Loucy (cell line): ENCODE measurements at regions not wholly inside any gene's neighbourhood (a gene's known extent, or its start where the extent isn't known, plus 50 kb on each side); places are given as distances from the start of the nearest gene placed in this dataset.

Experiments
- H2AFZ ChIP-seq: fragments of 200-600 bp; sonication (generic); 2 replicates; pipeline ENCODE4 v1.6.0; 2016; ENCODE audit warnings: antibody characterized with exemption, mild to moderate bottlenecking, low read length, moderate library complexity
- H3F3A ChIP-seq: fragments of 200-600 bp; 2 replicates; pipeline ENCODE4 v1.6.0; 2016; ENCODE audit warnings: antibody characterized with exemption, low read depth, mild to moderate bottlenecking
- H3K27me3 ChIP-seq: fragments of 200-600 bp; sonication (generic); 2 replicates; pipeline ENCODE4 v1.6.1; 2014; ENCODE audit warnings: low read length, mild to moderate bottlenecking; ENCODE audit not compliant: insufficient read depth, poor library complexity, severe bottlenecking
- H3K36me3 ChIP-seq: fragments of 200-600 bp; sonication (generic); 2 replicates; pipeline ENCODE4 v1.6.1; 2016; ENCODE audit warnings: low read length; ENCODE audit not compliant: insufficient read depth
- H3K4me1 ChIP-seq: fragments of 200-600 bp; sonication (generic); 2 replicates; pipeline ENCODE4 v1.5.1; 2014; ENCODE audit warnings: low read length, mild to moderate bottlenecking; ENCODE audit not compliant: insufficient read depth, poor library complexity, severe bottlenecking
- H3K4me2 ChIP-seq: fragments of 200-600 bp; sonication (generic); 2 replicates; pipeline ENCODE4 v1.6.0; 2014; ENCODE audit warnings: antibody characterized with exemption, low read length, low read depth, mild to moderate bottlenecking; ENCODE audit not compliant: poor library complexity, severe bottlenecking
- H3K4me3 ChIP-seq: fragments of 200-600 bp; sonication (generic); 2 replicates; pipeline ENCODE4 v1.5.1; 2014; ENCODE audit warnings: low read length, mild to moderate bottlenecking, mixed read lengths; ENCODE audit not compliant: poor library complexity, severe bottlenecking
- H3K79me2 ChIP-seq: fragments of 200-600 bp; sonication (generic); 2 replicates; pipeline ENCODE4 v1.6.1; 2014; ENCODE audit warnings: low read length; ENCODE audit not compliant: insufficient read depth
- H3K9ac ChIP-seq: fragments of 200-600 bp; sonication (generic); 2 replicates; pipeline ENCODE4 v1.6.0; 2014; ENCODE audit warnings: mild to moderate bottlenecking, low read depth, low read length, moderate library complexity; ENCODE audit not compliant: poor library complexity, severe bottlenecking
- H3K9me2 ChIP-seq: fragments of 200-600 bp; sonication (generic); replicated peaks from 2 replicates; pipeline ENCODE4 v1.6.1; 2016; ENCODE audit warnings: low read depth, low read length, mixed read lengths
- H3K9me3 ChIP-seq: fragments of 200-600 bp; sonication (generic); 2 replicates; pipeline ENCODE4 v1.6.1; 2014; ENCODE audit warnings: mild to moderate bottlenecking, antibody characterized with exemption, low read length, low read depth; ENCODE audit not compliant: insufficient read depth
- H4K20me1 ChIP-seq: fragments of 200-600 bp; sonication (generic); 2 replicates; pipeline ENCODE4 v1.6.0; 2014; ENCODE audit warnings: antibody characterized with exemption, low read length, mild to moderate bottlenecking; ENCODE audit not compliant: insufficient read depth, poor library complexity, severe bottlenecking
- EZH2phosphoT487 ChIP-seq: fragments of 200-600 bp; IDR thresholded peaks from 2 replicates; pipeline ENCODE4 v1.6.1; 2018; ENCODE audit warnings: antibody characterized with exemption, mild to moderate bottlenecking, moderate library complexity, borderline replicate concordance
- TF ChIP-seq, protein P1 (sequence below): fragments of 200-600 bp; sonication (generic); conservative IDR thresholded peaks from 2 replicates; pipeline ENCODE4 v1.5.1; 2014; ENCODE audit warnings: mild to moderate bottlenecking, antibody characterized with exemption, low read length

DNA sequence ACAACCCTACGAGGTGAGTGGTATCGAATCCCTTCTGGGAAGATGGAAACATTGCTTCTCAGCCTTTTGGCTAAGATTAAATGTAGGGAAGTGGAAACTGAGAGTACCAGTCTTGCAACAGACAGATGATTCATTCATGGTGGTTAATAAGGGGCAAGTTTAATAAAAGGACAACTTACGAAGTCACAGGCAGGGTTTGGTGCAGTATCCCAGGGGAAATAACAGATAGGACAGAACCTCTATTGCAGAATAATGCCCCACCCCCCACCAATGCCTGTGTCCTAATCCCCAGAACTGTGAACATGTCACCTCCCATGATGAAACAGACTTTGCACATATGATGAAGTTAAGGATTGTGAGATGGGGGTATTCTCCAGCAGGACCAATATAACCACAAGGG, 212.5 kb downstream of the TBX5 start:
- no peaks in the 10 kb centered on the region for H3K79me2 ChIP-seq
- H3K4me1 ChIP-seq, result no peaks in the 10 kb centered on the region

DNA sequence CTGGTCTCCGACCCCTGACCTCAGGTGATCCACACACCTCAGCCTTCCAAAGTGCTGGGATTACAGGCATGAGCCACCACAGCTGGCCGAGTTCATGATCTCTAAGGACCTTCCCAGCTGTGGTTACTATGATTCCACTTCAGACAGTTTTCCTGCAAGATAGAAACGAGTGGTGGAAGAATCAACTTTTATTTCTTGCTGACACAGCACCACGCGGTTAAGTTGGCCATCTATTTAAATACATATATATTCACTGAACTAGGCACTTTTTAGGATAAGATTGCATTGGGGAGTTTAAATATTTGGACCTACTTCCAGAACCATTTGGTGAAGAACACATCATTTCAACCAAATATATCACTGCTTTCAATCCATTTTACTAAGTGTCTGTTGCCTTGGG, 213.4 kb downstream of the TBX5 start:
- Histone ChIP-seq H3K4me3 (no peak overlapping the region), H4K20me1 (no peaks in the 10 kb centered on the region), H2AFZ (no peak overlapping the region), H3K27me3 (no peaks in the 10 kb centered on the region), H3K9ac (no peak overlapping the region), H3K36me3 (no peaks in the 10 kb centered on the region), H3K4me1 (no peaks in the 10 kb centered on the region), H3F3A (no peaks in the 10 kb centered on the region), H3K9me3 (no peaks in the 10 kb centered on the region), H3K79me2 (no peaks in the 10 kb centered on the region), H3K4me2 (no peak overlapping the region), H3K9me2 (no peaks in the 10 kb centered on the region)
- TF ChIP-seq, protein P1, sequence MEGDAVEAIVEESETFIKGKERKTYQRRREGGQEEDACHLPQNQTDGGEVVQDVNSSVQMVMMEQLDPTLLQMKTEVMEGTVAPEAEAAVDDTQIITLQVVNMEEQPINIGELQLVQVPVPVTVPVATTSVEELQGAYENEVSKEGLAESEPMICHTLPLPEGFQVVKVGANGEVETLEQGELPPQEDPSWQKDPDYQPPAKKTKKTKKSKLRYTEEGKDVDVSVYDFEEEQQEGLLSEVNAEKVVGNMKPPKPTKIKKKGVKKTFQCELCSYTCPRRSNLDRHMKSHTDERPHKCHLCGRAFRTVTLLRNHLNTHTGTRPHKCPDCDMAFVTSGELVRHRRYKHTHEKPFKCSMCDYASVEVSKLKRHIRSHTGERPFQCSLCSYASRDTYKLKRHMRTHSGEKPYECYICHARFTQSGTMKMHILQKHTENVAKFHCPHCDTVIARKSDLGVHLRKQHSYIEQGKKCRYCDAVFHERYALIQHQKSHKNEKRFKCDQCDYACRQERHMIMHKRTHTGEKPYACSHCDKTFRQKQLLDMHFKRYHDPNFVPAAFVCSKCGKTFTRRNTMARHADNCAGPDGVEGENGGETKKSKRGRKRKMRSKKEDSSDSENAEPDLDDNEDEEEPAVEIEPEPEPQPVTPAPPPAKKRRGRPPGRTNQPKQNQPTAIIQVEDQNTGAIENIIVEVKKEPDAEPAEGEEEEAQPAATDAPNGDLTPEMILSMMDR, result no peak
- TF ChIP-seq EZH2phosphoT487, result no peak

More for the DNA sequence above, 212.5 kb downstream of the TBX5 start:
- Histone ChIP-seq H3K9me3 (no peaks in the 10 kb centered on the region), H3F3A (no peaks in the 10 kb centered on the region), H3K9ac (no peak overlapping the region), H3K27me3 (no peaks in the 10 kb centered on the region), H4K20me1 (no peaks in the 10 kb centered on the region), H3K36me3 (no peaks in the 10 kb centered on the region), H3K9me2 (no peaks in the 10 kb centered on the region), H3K4me3 (no peak overlapping the region), H2AFZ (no peak overlapping the region), H3K4me2 (no peak overlapping the region)
- no peak for TF ChIP-seq EZH2phosphoT487
- TF ChIP-seq, protein P1, result no peak

DNA sequence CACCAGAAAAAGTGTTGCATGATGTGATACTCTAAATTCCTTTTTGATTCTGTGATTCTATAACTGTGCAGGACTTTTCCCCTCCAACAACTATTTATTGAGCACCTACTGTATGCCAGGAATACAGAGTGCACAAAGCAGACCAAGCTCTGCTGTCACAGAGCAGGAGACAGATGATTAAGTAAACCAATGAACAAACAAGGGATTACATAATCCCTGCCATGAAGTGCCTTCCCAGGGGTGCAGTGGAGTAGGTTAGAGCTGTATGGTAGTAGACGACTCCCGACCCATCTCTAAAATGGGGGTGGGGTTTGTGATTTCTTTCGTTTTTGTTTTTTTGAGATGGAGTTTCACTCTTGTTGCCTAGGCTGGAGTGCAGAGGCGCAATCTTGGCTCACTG, 213.9 kb downstream of the TBX5 start:
- H3K9me3 ChIP-seq, result no peaks in the 10 kb centered on the region

More for the DNA sequence above, 213.9 kb downstream of the TBX5 start:
- no peaks in the 10 kb centered on the region for H3F3A ChIP-seq
- H3K4me2 ChIP-seq, result no peak overlapping the region
- H3K27me3 ChIP-seq, result no peaks in the 10 kb centered on the region
- no peak overlapping the region for H3K9ac ChIP-seq
- H3K4me1 ChIP-seq, result no peaks in the 10 kb centered on the region
- no peaks in the 10 kb centered on the region for H3K79me2 ChIP-seq
- no peaks in the 10 kb centered on the region for H4K20me1 ChIP-seq
- no peak for TF ChIP-seq EZH2phosphoT487
- TF ChIP-seq, protein P1, result no peak
- no peaks in the 10 kb centered on the region for H3K36me3 ChIP-seq
- no peaks in the 10 kb centered on the region for H3K9me2 ChIP-seq
- H3K4me3 ChIP-seq, result no peak overlapping the region
- no peak overlapping the region for H2AFZ ChIP-seq
